ENCODE measurements at regions not wholly inside any gene's neighbourhood (a gene's known extent, or its start where the extent isn't known, plus 50 kb on each side); places are given as distances from the start of the nearest gene placed in this dataset.
"Not testable (repeated sequence)": the region's sequence is repeated elsewhere in the genome, so short reads cannot be mapped to it uniquely, and the experiment has no call there.

- DNase-seq (ENCODE audit: low spot score), result no peak
Observed at GRCh38 chr5:169531631-169532030, 51.9 kb upstream of the SPDL1 start.

- no peak for DNase-seq (ENCODE audit: low spot score)
Observed at GRCh38 chr5:169527863-169528262, 55.7 kb upstream of the SPDL1 start.

GRCh38 chr5:169527066-169527465 lies 56.5 kb upstream of the SPDL1 start:
- no peak for DNase-seq (ENCODE audit: low spot score)

- no peak for DNase-seq (ENCODE audit: low spot score)
Observed at GRCh38 chr5:169522851-169523250, 60.7 kb upstream of the SPDL1 start.

GRCh38 chr5:169521366-169521983 lies 62.1 kb upstream of the SPDL1 start:
- no peak for DNase-seq (ENCODE audit: low spot score)

- no peak for DNase-seq (ENCODE audit: low spot score)
Observed at GRCh38 chr5:169519358-169519757, 64.2 kb upstream of the SPDL1 start.

- not testable (repeated sequence) for DNase-seq (ENCODE audit: low spot score)
Observed at GRCh38 chr5:169518779-169519178, 64.8 kb upstream of the SPDL1 start.

GRCh38 chr5:169512385-169512784 lies 71.2 kb upstream of the SPDL1 start:
- DNase-seq (ENCODE audit: low spot score), result no peak

- DNase-seq (ENCODE audit: low spot score), result no peak
Observed at GRCh38 chr5:169511708-169512107, 71.9 kb upstream of the SPDL1 start.

GRCh38 chr5:169507051-169507450 lies 76.5 kb upstream of the SPDL1 start:
- no peak for DNase-seq (ENCODE audit: low spot score)

GRCh38 chr5:169503886-169504285 lies 79.7 kb upstream of the SPDL1 start:
- DNase-seq (ENCODE audit: low spot score), result no peak

GRCh38 chr5:169499990-169500505 lies 83.5 kb upstream of the SPDL1 start:
- no peak for DNase-seq (ENCODE audit: low spot score)

GRCh38 chr5:169496878-169497277 lies 86.7 kb upstream of the SPDL1 start:
- DNase-seq (ENCODE audit: low spot score), result no peak

GRCh38 chr5:169494941-169495548 lies 88.5 kb upstream of the SPDL1 start:
- no peak for DNase-seq (ENCODE audit: low spot score)

GRCh38 chr5:169494383-169494935 lies 89.1 kb upstream of the SPDL1 start:
- no peak for DNase-seq (ENCODE audit: low spot score)

GRCh38 chr5:169474226-169474625 lies 109.3 kb upstream of the SPDL1 start:
- DNase-seq (ENCODE audit: low spot score), result no peak

- DNase-seq (ENCODE audit: low spot score), result no peak
Observed at GRCh38 chr5:169472544-169472943, 111.0 kb upstream of the SPDL1 start.

GRCh38 chr5:169471021-169471420 lies 112.6 kb upstream of the SPDL1 start:
- no peak for DNase-seq (ENCODE audit: low spot score)

- DNase-seq (ENCODE audit: low spot score), result no peak
Observed at GRCh38 chr5:169467041-169467771, 116.4 kb upstream of the SPDL1 start.

- no peak for DNase-seq (ENCODE audit: low spot score)
Observed at GRCh38 chr5:169460896-169461295, 122.7 kb upstream of the SPDL1 start.

- DNase-seq (ENCODE audit: low spot score), result no peak
Observed at GRCh38 chr5:169460123-169460522, 123.5 kb upstream of the SPDL1 start.

GRCh38 chr5:169458221-169458620 lies 125.4 kb upstream of the SPDL1 start:
- DNase-seq (ENCODE audit: low spot score), result no peak

- no peak for DNase-seq (ENCODE audit: low spot score)
Observed at GRCh38 chr5:169450464-169450863, 133.1 kb upstream of the SPDL1 start.
